T-helper 2 cell (primary cell): ENCODE measurements at regions not wholly inside any gene's neighbourhood (a gene's known extent, or its start where the extent isn't known, plus 50 kb on each side); places are given as distances from the start of the nearest gene placed in this dataset.
"Not testable (repeated sequence)": the region's sequence is repeated elsewhere in the genome, so short reads cannot be mapped to it uniquely, and the experiment has no call there.

ENCODE experiments used
- DNase-seq, 5 experiments: peaks; one replicate each; pipeline versions ENCODE4 v3.0.0 to v3.0.0-alpha.2; 2012 to 2022

- not testable (repeated sequence) for DNase-seq
Observed at GRCh38 chr7:17440025-17440784, 141.8 kb downstream of the AHR start.

DNA sequence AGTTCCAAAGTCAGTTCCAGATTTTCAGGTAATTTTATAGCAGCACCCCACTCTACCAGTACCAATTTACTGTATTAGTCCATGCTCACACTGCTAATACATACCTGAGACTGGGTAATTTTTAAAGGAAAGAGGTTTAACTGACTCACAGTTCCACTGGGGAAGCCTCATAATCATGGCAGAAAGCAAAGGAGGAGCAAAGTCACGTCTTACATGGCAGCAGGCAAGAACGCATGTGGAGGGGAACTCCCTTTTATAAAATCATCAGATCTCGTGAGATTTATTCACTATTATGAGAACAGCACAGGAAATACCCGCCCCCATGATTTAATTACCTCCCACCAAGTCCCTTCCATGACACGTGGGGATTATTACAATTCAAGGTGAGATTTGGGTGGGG lies 142.4 kb downstream of the AHR start:
- DNase-seq, result no peak

GRCh38 chr7:17441557-17441956 lies 143.1 kb downstream of the AHR start:
- no peak for DNase-seq

DNA sequence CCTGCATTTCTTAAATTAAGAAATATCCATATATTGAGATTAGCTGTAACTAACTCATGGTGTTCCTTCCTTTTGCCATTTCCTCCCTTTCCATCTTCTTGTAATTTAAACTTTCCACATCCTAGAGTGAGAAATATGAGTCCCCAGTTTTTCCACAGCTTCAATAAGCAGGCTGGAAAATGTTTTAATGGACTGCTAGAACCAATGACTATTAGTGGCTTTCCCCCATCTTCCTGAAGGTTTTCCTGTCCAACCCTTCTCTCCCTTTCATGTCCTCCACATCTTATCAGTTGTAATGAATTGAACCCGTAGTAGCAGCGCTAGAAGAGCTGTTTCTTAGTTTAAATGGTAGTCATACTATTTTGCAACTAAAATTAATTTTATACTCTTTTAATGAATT lies 145.7 kb downstream of the AHR start:
- no peak for DNase-seq

DNA sequence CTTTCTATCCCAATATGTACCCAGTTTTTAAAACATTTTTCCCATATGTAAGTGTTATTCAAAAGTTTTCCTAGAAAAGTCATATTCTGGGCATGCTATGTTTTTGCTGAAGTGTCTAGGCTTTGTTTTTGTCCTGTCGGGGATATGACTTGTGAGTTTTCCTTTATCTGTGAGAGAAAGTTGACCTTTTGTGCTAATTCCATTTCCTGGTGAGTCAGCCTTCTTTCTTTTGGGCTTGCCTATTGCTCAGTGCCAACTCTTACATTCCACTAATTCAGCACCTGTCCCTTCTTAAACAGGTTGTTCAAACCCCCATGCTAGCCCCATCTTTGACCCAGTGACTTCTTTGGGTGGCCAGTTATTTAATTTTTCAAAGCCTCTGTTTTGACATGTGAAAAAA lies 146.2 kb downstream of the AHR start:
- no peak for DNase-seq

GRCh38 chr7:17446340-17446739 lies 147.9 kb downstream of the AHR start:
- DNase-seq, result no peak

GRCh38 chr7:17447728-17448478 lies 149.5 kb downstream of the AHR start:
- no peak for DNase-seq

- DNase-seq, result no peak
Observed at GRCh38 chr7:17448479-17449423, 150.3 kb downstream of the AHR start.

GRCh38 chr7:17456541-17456940 lies 158.1 kb downstream of the AHR start:
- no peak for DNase-seq

GRCh38 chr7:17460001-17460400 lies 161.5 kb downstream of the AHR start:
- DNase-seq, result no peak

GRCh38 chr7:17460665-17461064 lies 162.2 kb downstream of the AHR start:
- no peak for DNase-seq

GRCh38 chr7:17462131-17462631 lies 163.7 kb downstream of the AHR start:
- no peak for DNase-seq

DNA sequence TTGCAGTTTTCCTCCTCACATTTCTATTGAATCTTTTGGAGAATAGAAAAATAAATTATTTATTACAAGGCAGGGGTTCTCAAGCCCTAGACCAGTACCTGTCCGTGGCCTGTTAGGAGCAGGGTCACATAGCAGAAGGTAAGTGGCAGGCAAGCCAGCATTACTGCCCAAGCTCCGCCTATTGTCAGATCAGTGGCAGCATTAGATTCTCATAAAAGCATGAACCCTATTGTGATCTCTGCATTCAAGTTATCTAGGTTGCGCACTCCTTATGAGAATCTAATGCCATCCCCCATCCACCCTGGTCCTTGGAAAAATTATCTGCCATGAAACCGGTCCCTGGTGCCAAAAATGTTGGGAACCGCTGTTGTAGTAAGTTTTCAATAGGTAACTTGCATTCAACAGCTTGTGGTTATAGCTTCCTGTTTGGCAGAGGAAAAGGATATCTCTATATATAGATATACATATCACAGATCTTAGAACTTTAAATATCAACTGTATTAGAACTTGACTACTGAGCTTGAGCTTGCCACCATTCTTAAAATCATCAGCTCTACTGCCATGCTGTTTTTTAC lies 165.1 kb downstream of the AHR start:
- peak in 1 of 5 experiments; percentile 32 for DNase-seq

GRCh38 chr7:17466216-17466615 lies 167.8 kb downstream of the AHR start:
- no peak for DNase-seq

GRCh38 chr7:17467386-17467945 lies 169.0 kb downstream of the AHR start:
- DNase-seq, result no peak

- no peak for DNase-seq
Observed at GRCh38 chr7:17471325-17471724, 172.9 kb downstream of the AHR start.

- no peak for DNase-seq
Observed at GRCh38 chr7:17472518-17472917, 174.1 kb downstream of the AHR start.

DNA sequence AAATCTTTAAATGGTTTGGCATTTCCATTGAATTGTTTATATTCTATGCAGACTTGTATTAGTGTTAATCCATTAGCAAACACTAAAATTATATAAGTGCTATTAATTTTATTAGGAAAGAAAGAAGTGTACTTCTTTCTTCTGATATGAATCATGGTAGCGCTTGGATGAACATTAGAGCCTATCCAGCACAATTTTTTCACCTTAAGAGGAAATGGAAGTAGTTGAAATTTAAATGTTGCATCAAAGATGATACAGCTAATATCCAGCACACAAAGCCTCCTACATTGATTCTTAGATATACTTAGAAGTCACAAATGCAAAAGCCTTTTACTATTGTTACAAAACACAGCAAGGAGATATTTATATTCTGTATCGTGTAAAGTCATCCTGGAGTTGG lies 174.5 kb downstream of the AHR start:
- DNase-seq, result no peak

- no peak for DNase-seq
Observed at GRCh38 chr7:17474724-17475344, 176.4 kb downstream of the AHR start.

DNA sequence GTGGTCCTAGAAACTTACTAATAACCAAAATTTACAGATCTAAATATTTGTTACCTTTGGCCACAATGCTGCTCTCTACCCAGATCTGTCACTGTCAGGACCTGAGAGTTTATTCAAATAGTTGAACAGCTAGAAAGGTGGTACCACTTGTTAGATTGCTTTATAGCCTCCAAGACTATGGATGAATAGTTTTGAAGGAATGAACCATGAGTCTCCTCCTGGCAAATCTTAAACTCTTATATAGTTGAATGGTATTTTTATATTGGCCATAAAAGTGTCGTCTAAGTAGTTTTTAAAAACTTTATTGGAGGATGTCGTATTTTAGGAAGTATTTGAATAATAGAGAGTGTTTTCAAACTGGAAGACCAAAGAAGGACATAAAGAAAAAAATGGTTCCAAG lies 178.7 kb downstream of the AHR start:
- DNase-seq, result no peak

DNA sequence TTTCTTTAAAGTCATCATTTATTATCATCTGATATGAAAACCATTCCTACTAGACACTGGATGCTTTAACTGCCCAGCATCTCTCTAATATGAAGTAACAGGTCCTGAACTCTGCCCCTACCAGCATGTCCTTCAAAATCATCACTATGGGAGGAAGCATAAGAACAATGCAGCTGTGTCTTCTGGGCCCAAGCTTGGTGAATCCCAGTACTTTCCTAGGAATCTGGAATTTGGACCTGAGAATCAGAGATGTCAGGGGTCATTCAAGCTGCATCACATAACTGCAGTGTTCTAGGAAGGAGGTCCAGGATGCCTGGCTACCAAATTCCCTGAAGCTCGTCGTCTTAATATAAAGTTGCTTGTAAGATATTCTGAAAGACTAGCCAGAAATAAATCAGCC lies 182.7 kb downstream of the AHR start:
- no peak for DNase-seq

- no peak for DNase-seq
Observed at GRCh38 chr7:17485368-17485767, 186.9 kb downstream of the AHR start.
